ENCODE measurements at regions not wholly inside any gene's neighbourhood (a gene's known extent, or its start where the extent isn't known, plus 50 kb on each side); places are given as distances from the start of the nearest gene placed in this dataset.
A peak's percentile ranks its signal among the peaks of the same experiment; 100 is the strongest.
"Not testable (repeated sequence)": the region's sequence is repeated elsewhere in the genome, so short reads cannot be mapped to it uniquely, and the experiment has no call there.

GRCh38 chr15:99799182-99799853, 66.1 kb upstream of the LYSMD4 start:
- H3K36me3 Mint-ChIP-seq (ENCODE audit: low read depth); H3K27ac Mint-ChIP-seq (ENCODE audit: unreplicated experiment); H3K9me3 Mint-ChIP-seq (ENCODE audit: low read depth); H3K4me3 Mint-ChIP-seq (ENCODE audit: unreplicated experiment); DNase-seq (ENCODE audit: low spot score); H3K4me1 Mint-ChIP-seq (ENCODE audit: low read depth); H3K27me3 Mint-ChIP-seq (ENCODE audit: low read depth): not testable (repeated sequence)

GRCh38 chr15:99796940-99797870, 64.0 kb upstream of the LYSMD4 start:
- H3K36me3 Mint-ChIP-seq (ENCODE audit: low read depth); H3K9me3 Mint-ChIP-seq (ENCODE audit: low read depth); H3K4me3 Mint-ChIP-seq (ENCODE audit: unreplicated experiment); H3K27me3 Mint-ChIP-seq (ENCODE audit: low read depth); H3K4me1 Mint-ChIP-seq (ENCODE audit: low read depth); H3K27ac Mint-ChIP-seq (ENCODE audit: unreplicated experiment); DNase-seq (ENCODE audit: low spot score): not testable (repeated sequence)
- TF ChIP-seq CTCF (IDR thresholded peaks at IDR 0.05), result peak; percentile 59

GRCh38 chr15:99791881-99792807, 58.9 kb upstream of the LYSMD4 start:
- not testable (repeated sequence) for H3K4me1 Mint-ChIP-seq (ENCODE audit: low read depth); H3K27ac Mint-ChIP-seq (ENCODE audit: unreplicated experiment); DNase-seq (ENCODE audit: low spot score); H3K36me3 Mint-ChIP-seq (ENCODE audit: low read depth); H3K4me3 Mint-ChIP-seq (ENCODE audit: unreplicated experiment); H3K9me3 Mint-ChIP-seq (ENCODE audit: low read depth)
- peaks cover 17% of the 10 kb centered on the region for H3K27me3 Mint-ChIP-seq (ENCODE audit: low read depth)

GRCh38 chr15:99790751-99791150, 57.5 kb upstream of the LYSMD4 start:
- H3K27me3 Mint-ChIP-seq (ENCODE audit: low read depth), result peaks cover 28% of the 10 kb centered on the region
- H3K27ac Mint-ChIP-seq (ENCODE audit: unreplicated experiment); H3K4me1 Mint-ChIP-seq (ENCODE audit: low read depth); DNase-seq (ENCODE audit: low spot score); H3K4me3 Mint-ChIP-seq (ENCODE audit: unreplicated experiment); H3K9me3 Mint-ChIP-seq (ENCODE audit: low read depth); H3K36me3 Mint-ChIP-seq (ENCODE audit: low read depth): not testable (repeated sequence)

- TF ChIP-seq CTCF (IDR thresholded peaks at IDR 0.05), result no peak
- peaks cover 29% of the 10 kb centered on the region for H3K27me3 Mint-ChIP-seq (ENCODE audit: low read depth)
- H3K4me3 Mint-ChIP-seq (ENCODE audit: unreplicated experiment), result no peak overlapping the region
- no peak overlapping the region for H3K27ac Mint-ChIP-seq (ENCODE audit: unreplicated experiment)
- no peak for DNase-seq (ENCODE audit: low spot score)
- H3K4me1 Mint-ChIP-seq (ENCODE audit: low read depth), result no peaks in the 10 kb centered on the region
- no peaks in the 10 kb centered on the region for H3K36me3 Mint-ChIP-seq (ENCODE audit: low read depth)
- no peaks in the 10 kb centered on the region for H3K9me3 Mint-ChIP-seq (ENCODE audit: low read depth)
These were observed 54.9 kb upstream of the LYSMD4 start for GRCh38 chr15:99788156-99788555.

- H3K4me3 Mint-ChIP-seq (ENCODE audit: unreplicated experiment); DNase-seq (ENCODE audit: low spot score); H3K36me3 Mint-ChIP-seq (ENCODE audit: low read depth); H3K4me1 Mint-ChIP-seq (ENCODE audit: low read depth); H3K9me3 Mint-ChIP-seq (ENCODE audit: low read depth); H3K27ac Mint-ChIP-seq (ENCODE audit: unreplicated experiment): not testable (repeated sequence)
- peaks cover 36% of the 10 kb centered on the region for H3K27me3 Mint-ChIP-seq (ENCODE audit: low read depth)
These were observed 51.6 kb upstream of the LYSMD4 start for GRCh38 chr15:99784800-99785199.

GRCh38 chr15:99783918-99784619, 50.8 kb upstream of the LYSMD4 start:
- H3K4me1 Mint-ChIP-seq (ENCODE audit: low read depth); H3K4me3 Mint-ChIP-seq (ENCODE audit: unreplicated experiment); DNase-seq (ENCODE audit: low spot score); H3K36me3 Mint-ChIP-seq (ENCODE audit: low read depth); H3K27ac Mint-ChIP-seq (ENCODE audit: unreplicated experiment); H3K9me3 Mint-ChIP-seq (ENCODE audit: low read depth): not testable (repeated sequence)
- peaks cover 31% of the 10 kb centered on the region for H3K27me3 Mint-ChIP-seq (ENCODE audit: low read depth)
